H9 (cell line): ENCODE measurements at regions not wholly inside any gene's neighbourhood (a gene's known extent, or its start where the extent isn't known, plus 50 kb on each side); places are given as distances from the start of the nearest gene placed in this dataset.

Experiments
- DNase-seq: peaks from one replicate; pipeline ENCODE4 v3.0.0-alpha.2; 2017
- H2AFZ ChIP-seq: one replicate; pipeline ENCODE4 v1.6.1; 2013; ENCODE audit warnings: mild to moderate bottlenecking, low read length, control low read depth, moderate library complexity
- H2AK5ac ChIP-seq: 2 replicates; pipeline ENCODE4 v1.6.1; 2013; ENCODE audit warnings: low read length, control low read depth, mixed read lengths; ENCODE audit not compliant: insufficient read length
- H2BK120ac ChIP-seq: one replicate; pipeline ENCODE4 v1.6.1; 2013; ENCODE audit warnings: low read depth, mild to moderate bottlenecking, low read length, control low read depth, inconsistent platforms; ENCODE audit not compliant: poor library complexity, severe bottlenecking
- H2BK12ac ChIP-seq: 2 replicates; pipeline ENCODE4 v1.6.1; 2013; ENCODE audit warnings: low read length, control low read depth, mixed read lengths, low read depth; ENCODE audit not compliant: insufficient read length
- H2BK15ac ChIP-seq: 2 replicates; pipeline ENCODE4 v1.6.1; 2013; ENCODE audit warnings: low read depth, low read length, control low read depth
- H2BK20ac ChIP-seq: one replicate; pipeline ENCODE4 v1.6.1; 2013; ENCODE audit warnings: low read depth, mild to moderate bottlenecking, low read length, control low read depth, inconsistent platforms; ENCODE audit not compliant: poor library complexity, severe bottlenecking
- H2BK5ac ChIP-seq: 2 replicates; pipeline ENCODE4 v1.6.1; 2013; ENCODE audit warnings: low read length, control low read depth, mixed read lengths; ENCODE audit not compliant: insufficient read length
- H3K14ac ChIP-seq: 2 replicates; pipeline ENCODE4 v1.6.1; 2013; ENCODE audit warnings: low read length, control low read depth; ENCODE audit not compliant: insufficient read depth
- H3K18ac ChIP-seq: 2 replicates; pipeline ENCODE4 v1.6.1; 2013; ENCODE audit warnings: low read depth, mild to moderate bottlenecking, mixed read lengths, low read length, control low read depth; ENCODE audit not compliant: insufficient read length
- H3K23ac ChIP-seq: 2 replicates; pipeline ENCODE4 v1.6.1; 2013; ENCODE audit warnings: low read length, control low read depth, mixed read lengths, low read depth; ENCODE audit not compliant: insufficient read length
- H3K23me2 ChIP-seq: 2 replicates; pipeline ENCODE4 v1.6.1; 2013; ENCODE audit warnings: low read depth, mild to moderate bottlenecking, mixed read lengths, low read length, control low read depth; ENCODE audit not compliant: insufficient read length, poor library complexity, severe bottlenecking
- H3K27ac ChIP-seq: 2 replicates; pipeline ENCODE4 v1.5.1; 2013; ENCODE audit warnings: low read length, control low read depth, mixed read lengths, low read depth; ENCODE audit not compliant: insufficient read length
- H3K27me3 ChIP-seq: 2 replicates; pipeline ENCODE4 v1.6.1; 2013; ENCODE audit warnings: low read length, control low read depth, inconsistent platforms; ENCODE audit not compliant: insufficient read depth
- H3K4ac ChIP-seq: 2 replicates; pipeline ENCODE4 v1.6.1; 2013; ENCODE audit warnings: low read depth, mild to moderate bottlenecking, control low read depth, inconsistent platforms, low read length, moderate library complexity
- H3K4me1 ChIP-seq: 2 replicates; pipeline ENCODE4 v1.6.1; 2013; ENCODE audit warnings: low read length, control low read depth, inconsistent platforms; ENCODE audit not compliant: insufficient read depth
- H3K4me2 ChIP-seq: 2 replicates; pipeline ENCODE4 v1.6.1; 2013; ENCODE audit warnings: low read length, control low read depth, mixed read lengths; ENCODE audit not compliant: insufficient read length, insufficient read depth
- H3K56ac ChIP-seq: 2 replicates; pipeline ENCODE4 v1.6.1; 2013; ENCODE audit warnings: low read depth, mild to moderate bottlenecking, mixed read lengths, low read length, control low read depth; ENCODE audit not compliant: insufficient read length
- H3K79me1 ChIP-seq: 2 replicates; pipeline ENCODE4 v1.6.1; 2013; ENCODE audit warnings: low read depth, mild to moderate bottlenecking, moderate library complexity, low read length, control low read depth, inconsistent platforms; ENCODE audit not compliant: insufficient read depth, poor library complexity, severe bottlenecking
- H3K79me2 ChIP-seq: 2 replicates; pipeline ENCODE4 v1.6.1; 2013; ENCODE audit warnings: low read length, control low read depth, inconsistent platforms; ENCODE audit not compliant: insufficient read depth
- H3K9ac ChIP-seq: 2 replicates; pipeline ENCODE4 v1.6.1; 2013; ENCODE audit warnings: low read length, control low read depth, mixed read lengths; ENCODE audit not compliant: insufficient read length; ENCODE audit errors: extremely low read depth
- H3K9me3 ChIP-seq: one replicate; pipeline ENCODE4 v1.6.1; 2013; ENCODE audit warnings: low read depth, low read length, inconsistent platforms; ENCODE audit not compliant: control insufficient read depth
- H3T11ph ChIP-seq: one replicate; pipeline ENCODE4 v1.6.1; 2013; ENCODE audit warnings: mild to moderate bottlenecking, low read length, control low read depth, inconsistent platforms
- H4K20me1 ChIP-seq: one replicate; pipeline ENCODE4 v1.6.1; 2013; ENCODE audit not compliant: control insufficient read depth, insufficient read length, insufficient read depth
- H4K5ac ChIP-seq: 2 replicates; pipeline ENCODE4 v1.6.1; 2013; ENCODE audit warnings: low read depth, mild to moderate bottlenecking, mixed read lengths, low read length, control low read depth; ENCODE audit not compliant: insufficient read length
- H4K8ac ChIP-seq: replicated peaks from 2 replicates; pipeline ENCODE4 v1.6.1; 2013; ENCODE audit warnings: low read length, control low read depth, mixed read lengths, low read depth; ENCODE audit not compliant: insufficient read length
- H4K91ac ChIP-seq: 2 replicates; pipeline ENCODE4 v1.6.1; 2013; ENCODE audit warnings: low read depth, mild to moderate bottlenecking, moderate library complexity, mixed read lengths, low read length, control low read depth; ENCODE audit not compliant: insufficient read length
- H3K27ac Mint-ChIP-seq, 3 experiments: 2 replicates in 2 of 3; 3 replicates in 1 of 3; pipeline ENCODE4 v1.8.0; 2020 to 2021; ENCODE audit warnings: mixed read lengths in 3 of 3, mild to moderate bottlenecking in 1 of 3, moderate library complexity in 1 of 3
- H3K27me3 Mint-ChIP-seq: 2 replicates; pipeline ENCODE4 v1.8.0; 2021; ENCODE audit warnings: low read depth, mild to moderate bottlenecking, moderate library complexity, mixed read lengths
- H3K36me3 Mint-ChIP-seq, 3 experiments: 2 replicates in 2 of 3; 3 replicates in 1 of 3; pipeline ENCODE4 v1.8.0; 2020 to 2021; ENCODE audit warnings: low read depth in 3 of 3, mixed read lengths in 3 of 3; ENCODE audit not compliant: insufficient read depth in 1 of 3
- H3K4me1 Mint-ChIP-seq, 2 experiments: 2 replicates each; pipeline ENCODE4 v1.8.0; 2020; ENCODE audit warnings: mixed read lengths in 2 of 2
- H3K4me3 Mint-ChIP-seq, 2 experiments: 2 replicates in 1 of 2; 3 replicates in 1 of 2; pipeline ENCODE4 v1.8.0; 2020 to 2021; ENCODE audit warnings: mild to moderate bottlenecking in 2 of 2, mixed read lengths in 2 of 2, moderate library complexity in 1 of 2
- H3K9me3 Mint-ChIP-seq, 2 experiments: 2 replicates in 1 of 2; 3 replicates in 1 of 2; pipeline ENCODE4 v1.8.0; 2020; ENCODE audit warnings: mild to moderate bottlenecking in 2 of 2, mixed read lengths in 2 of 2, moderate library complexity in 1 of 2
- CTCF ChIP-seq: fragments of 200-600 bp; sonication (generic); conservative IDR thresholded peaks from 3 replicates; pipeline ENCODE4 v1.8.0; 2021; ENCODE audit warnings: antibody characterized with exemption, mild to moderate bottlenecking
- WGBS: extraction: QIAGEN DNeasy Blood & Tissue Kit; methylation state at CpG from one replicate; pipeline ENCODE4 v1.1.7; 2013; ENCODE audit warnings: missing lambda C conversion rate, low lambda C conversion rate, mixed read lengths; ENCODE audit not compliant: insufficient read length; ENCODE audit errors: extremely low coverage; 5-methylcytosine and 5-hydroxymethylcytosine counted together

- DNase-seq: no peak
- no peak for TF ChIP-seq CTCF
- Histone ChIP-seq H3K9me3 (no peaks in the 10 kb centered on the region), H3K14ac (no peak overlapping the region), H2AFZ (no peak overlapping the region), H2BK20ac (no peak overlapping the region), H3K27ac (no peak overlapping the region), H2BK15ac (no peak overlapping the region), H3K27me3 (no peaks in the 10 kb centered on the region), H2BK12ac (no peak overlapping the region), H3K23ac (no peak overlapping the region), H3K18ac (no peak overlapping the region), H4K20me1 (no peaks in the 10 kb centered on the region), H3K79me2 (no peaks in the 10 kb centered on the region), H3K4me1 (no peaks in the 10 kb centered on the region), H4K8ac (no peak overlapping the region), H4K91ac (no peak overlapping the region), H2AK5ac (no peak overlapping the region), H3K9ac (no peak overlapping the region), H4K5ac (no peak overlapping the region), H2BK5ac (no peak overlapping the region), H3K4me2 (no peak overlapping the region), H3K23me2 (no peaks in the 10 kb centered on the region), H3K56ac (no peak overlapping the region), H3T11ph (no peak overlapping the region), H3K79me1 (no peaks in the 10 kb centered on the region), H2BK120ac (no peak overlapping the region), H3K4ac (no peak overlapping the region)
- Mint-ChIP-seq H3K9me3 (peaks cover 0 to 2% of the 10 kb centered on the region in 2 experiments; a peak in 2 of 5 replicates), H3K36me3 (no peaks in the 10 kb centered on the region), H3K4me1 (no peaks in the 10 kb centered on the region), H3K27me3 (no peaks in the 10 kb centered on the region), H3K27ac (no peak overlapping the region), H3K4me3 (no peak overlapping the region)
- no CpG with 5 or more reads among the region's 5 CpGs for WGBS
Measured at GRCh38 chr5:152487130-152487529, 82.1 kb upstream of the NMUR2 start.
